Right lobe of liver (tissue), 6 donors: ENCODE measurements at regions not wholly inside any gene's neighbourhood (a gene's known extent, or its start where the extent isn't known, plus 50 kb on each side); places are given as distances from the start of the nearest gene placed in this dataset.

Experiments used
- ATAC-seq, 4 donors: fragments of 200-7000 bp; cut with Tn5 transposase; one replicate each; pipeline ENCODE4 v1.9.1; 2020; ENCODE audit warnings: mild to moderate bottlenecking in 4 of 4, moderate library complexity in 4 of 4
- DNase-seq, 3 donors: peaks; one replicate each; pipeline ENCODE4 v3.0.0-alpha.2; 2020
- H3K27ac ChIP-seq, 3 donors: fragments of 200-600 bp; one replicate each; pipeline ENCODE4 v1.8.0; 2022
- H3K27me3 ChIP-seq, 2 donors: fragments of 200-600 bp; one replicate each; pipeline ENCODE4 v1.8.0; 2022
- H3K36me3 ChIP-seq, 4 donors: fragments of 200-600 bp; sonication (generic) in 1 of 4; one replicate each; pipeline versions ENCODE4 v1.5.1 to v1.8.0; 2017 to 2022; ENCODE audit warnings: control low read depth in 1 of 4
- H3K4me1 ChIP-seq, 4 donors: fragments of 200-600 bp; sonication (generic) in 1 of 4; one replicate each; pipeline versions ENCODE4 v1.5.1 to v1.8.0; 2017 to 2022; ENCODE audit warnings: control low read depth in 1 of 4
- H3K4me3 ChIP-seq, 3 donors: fragments of 200-600 bp; one replicate each; pipeline ENCODE4 v1.8.0; 2022
- H3K9me3 ChIP-seq, 4 donors: fragments of 200-600 bp; sonication (generic) in 1 of 4; one replicate each; pipeline versions ENCODE4 v1.5.1 to v1.8.0; 2017 to 2022; ENCODE audit warnings: control low read depth in 1 of 4
- POLR2A ChIP-seq: fragments of 450-650 bp; IDR thresholded peaks from one replicate; pipeline ENCODE4 v1.6.1; 2017; ENCODE audit warnings: antibody characterized with exemption, mild to moderate bottlenecking
- WGBS: methylation state at CpG from one replicate; pipeline ENCODE4 v1.1.6; 2018; ENCODE audit warnings: low coverage, low lambda C conversion rate; ENCODE audit not compliant: insufficient coverage; ENCODE audit errors: missing lambda C conversion rate; 5-methylcytosine and 5-hydroxymethylcytosine counted together
- intact Hi-C, 2 donors: fragments of 100-400 bp; cut with DNase I; formaldehyde crosslinking; loops; one replicate each; pipeline versions ENCODE4 v1.11.2 to v1.14.1; 2022
- TF ChIP-seq, protein P1 (sequence below), 4 donors: fragments of 200-600 bp in 3 of 4; fragments of 450-650 bp in 1 of 4; IDR thresholded peaks; one replicate each; pipeline versions ENCODE4 v1.5.1 to v1.8.0; 2016 to 2022; ENCODE audit warnings: antibody characterized with exemption in 4 of 4, mild to moderate bottlenecking in 2 of 4
- donor health status: DM: no; HTN: yes; CAD: no.
- donor health status: DM: no; HTN: no; CAD: no.
- donor health status: DM: no; HTN: no; CAD: no.
- donor health status: DM: no; HTN: yes; CAD: no.
- donor health status: DM: no; HTN: yes; CAD: no.

DNA sequence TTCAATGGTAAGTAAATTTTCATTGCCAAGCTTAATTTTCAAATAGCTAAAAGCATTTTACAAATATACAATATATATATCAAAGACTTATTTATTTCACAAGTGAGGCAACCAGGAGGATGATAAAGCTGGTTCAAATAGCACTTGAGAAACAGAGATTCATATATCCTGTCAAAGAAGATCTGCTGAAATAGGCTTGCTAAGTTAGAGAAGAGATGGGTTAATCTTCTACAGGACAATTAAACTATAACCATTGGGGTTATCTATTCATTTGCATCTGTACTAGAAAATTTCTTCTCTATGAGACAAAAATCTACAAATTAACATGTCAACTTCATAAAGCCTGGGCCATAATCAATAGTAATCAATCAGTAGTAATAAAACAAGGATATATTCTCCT is 637.7 kb upstream of the UBE2E2 start:
- DNase-seq, result no peak
- Histone ChIP-seq H3K27me3 (no peaks in the 10 kb centered on the region), H3K9me3 (no peaks in the 10 kb centered on the region), H3K36me3 (no peaks in the 10 kb centered on the region), H3K4me1 (no peaks in the 10 kb centered on the region), H3K27ac (no peak overlapping the region), H3K4me3 (no peak overlapping the region)
- ATAC-seq, result no peak
- intact Hi-C loops, result loop anchor here in 1 of 2 donors (10.0 kb wide), 1 partner anchor 389 kb away; no protein-coding TSS in a partner anchor
- TF ChIP-seq, protein P1, sequence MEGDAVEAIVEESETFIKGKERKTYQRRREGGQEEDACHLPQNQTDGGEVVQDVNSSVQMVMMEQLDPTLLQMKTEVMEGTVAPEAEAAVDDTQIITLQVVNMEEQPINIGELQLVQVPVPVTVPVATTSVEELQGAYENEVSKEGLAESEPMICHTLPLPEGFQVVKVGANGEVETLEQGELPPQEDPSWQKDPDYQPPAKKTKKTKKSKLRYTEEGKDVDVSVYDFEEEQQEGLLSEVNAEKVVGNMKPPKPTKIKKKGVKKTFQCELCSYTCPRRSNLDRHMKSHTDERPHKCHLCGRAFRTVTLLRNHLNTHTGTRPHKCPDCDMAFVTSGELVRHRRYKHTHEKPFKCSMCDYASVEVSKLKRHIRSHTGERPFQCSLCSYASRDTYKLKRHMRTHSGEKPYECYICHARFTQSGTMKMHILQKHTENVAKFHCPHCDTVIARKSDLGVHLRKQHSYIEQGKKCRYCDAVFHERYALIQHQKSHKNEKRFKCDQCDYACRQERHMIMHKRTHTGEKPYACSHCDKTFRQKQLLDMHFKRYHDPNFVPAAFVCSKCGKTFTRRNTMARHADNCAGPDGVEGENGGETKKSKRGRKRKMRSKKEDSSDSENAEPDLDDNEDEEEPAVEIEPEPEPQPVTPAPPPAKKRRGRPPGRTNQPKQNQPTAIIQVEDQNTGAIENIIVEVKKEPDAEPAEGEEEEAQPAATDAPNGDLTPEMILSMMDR (IDR thresholded peaks at IDR 0.05), result no peak
- TF ChIP-seq POLR2A, result no peak

DNA sequence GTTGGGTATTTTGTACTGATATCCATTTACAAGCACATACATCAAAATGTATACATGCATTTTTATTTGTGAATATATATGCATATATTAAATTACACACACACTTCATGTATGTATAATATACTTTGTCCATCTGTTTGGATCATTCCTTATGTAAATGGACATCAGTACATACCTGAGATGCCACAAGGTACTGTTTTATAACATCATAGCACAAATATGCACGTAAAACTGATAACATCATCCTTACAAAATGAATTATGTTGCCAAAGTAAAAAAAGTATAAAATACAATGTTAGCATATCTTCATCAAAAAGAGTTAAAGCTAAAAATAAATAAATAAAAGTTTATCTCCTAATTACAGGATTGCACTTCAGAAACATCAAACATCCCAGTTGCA is 634.8 kb upstream of the UBE2E2 start:
- H3K4me3 ChIP-seq, result no peak overlapping the region
- no peaks in the 10 kb centered on the region for H3K36me3 ChIP-seq
- no peak for ATAC-seq
- H3K27ac ChIP-seq, result no peak overlapping the region
- no peaks in the 10 kb centered on the region for H3K4me1 ChIP-seq
- WGBS, result 77% methylated on average over 1 of the region's 1 CpG
- intact Hi-C loops, result loop anchor here in 1 of 2 donors (10.0 kb wide), 1 partner anchor 387 kb away; no protein-coding TSS in a partner anchor
- no peaks in the 10 kb centered on the region for H3K9me3 ChIP-seq
- H3K27me3 ChIP-seq, result no peaks in the 10 kb centered on the region
- DNase-seq, result no peak
- no peak for TF ChIP-seq POLR2A
- TF ChIP-seq, protein P1 (IDR thresholded peaks at IDR 0.05), result no peak

DNA sequence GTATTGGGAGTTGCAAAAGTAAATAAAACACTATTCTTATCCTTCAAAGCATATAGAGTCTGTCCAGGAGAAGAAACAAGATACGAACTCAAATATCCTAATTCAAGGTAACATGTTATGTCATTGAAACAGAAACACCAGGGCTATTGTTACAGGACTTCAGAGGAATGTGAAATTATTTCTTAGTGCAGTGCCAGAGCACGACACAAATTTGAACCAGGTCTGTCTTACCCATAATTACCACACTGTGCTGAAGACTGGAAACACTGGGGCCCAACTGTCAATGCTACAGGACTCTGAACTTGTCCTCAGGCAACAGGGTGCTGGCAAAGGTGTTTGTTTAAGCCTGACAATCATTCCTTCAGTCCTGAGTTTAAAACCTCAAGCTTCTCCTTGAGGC is 633.6 kb upstream of the UBE2E2 start:
- Histone ChIP-seq H3K9me3 (no peaks in the 10 kb centered on the region), H3K27ac (no peak overlapping the region), H3K4me1 (no peaks in the 10 kb centered on the region), H3K36me3 (no peaks in the 10 kb centered on the region), H3K27me3 (no peaks in the 10 kb centered on the region), H3K4me3 (no peak overlapping the region)
- WGBS, result 66% methylated on average over 2 of the region's 2 CpGs
- DNase-seq, result no peak
- TF ChIP-seq POLR2A, result no peak
- TF ChIP-seq, protein P1 (IDR thresholded peaks at IDR 0.05), result no peak
- ATAC-seq, result no peak
- intact Hi-C loops, result loop anchor here in 1 of 2 donors (10.0 kb wide), 1 partner anchor 385 kb away; no protein-coding TSS in a partner anchor

DNA sequence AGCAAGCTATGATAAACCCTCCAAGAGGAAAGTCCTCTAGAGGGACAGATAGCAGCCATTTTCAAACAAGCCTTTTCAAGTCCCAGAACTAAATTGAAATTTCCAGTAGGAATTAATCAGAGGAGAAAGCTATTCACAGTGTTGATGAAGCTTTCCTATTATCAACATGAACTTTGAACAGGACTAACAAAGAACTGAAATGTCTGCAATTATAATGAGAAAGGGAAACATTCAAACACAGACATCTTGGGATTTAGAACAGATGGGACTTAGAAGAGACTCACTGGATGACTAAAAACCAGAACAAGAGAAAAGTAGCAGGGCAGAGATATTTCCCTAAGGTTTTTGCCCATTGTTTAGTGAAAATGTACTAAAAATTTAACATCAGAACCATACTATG is 622.1 kb upstream of the UBE2E2 start:
- no peaks in the 10 kb centered on the region for H3K4me1 ChIP-seq
- no peak for DNase-seq
- no peaks in the 10 kb centered on the region for H3K9me3 ChIP-seq
- no peaks in the 10 kb centered on the region for H3K27me3 ChIP-seq
- H3K27ac ChIP-seq, result no peak overlapping the region
- no peak overlapping the region for H3K4me3 ChIP-seq
- no peaks in the 10 kb centered on the region for H3K36me3 ChIP-seq
- intact Hi-C loops, result no loop called here
- ATAC-seq, result no peak
- TF ChIP-seq POLR2A, result no peak
- TF ChIP-seq, protein P1 (IDR thresholded peaks at IDR 0.05), result no peak

DNA sequence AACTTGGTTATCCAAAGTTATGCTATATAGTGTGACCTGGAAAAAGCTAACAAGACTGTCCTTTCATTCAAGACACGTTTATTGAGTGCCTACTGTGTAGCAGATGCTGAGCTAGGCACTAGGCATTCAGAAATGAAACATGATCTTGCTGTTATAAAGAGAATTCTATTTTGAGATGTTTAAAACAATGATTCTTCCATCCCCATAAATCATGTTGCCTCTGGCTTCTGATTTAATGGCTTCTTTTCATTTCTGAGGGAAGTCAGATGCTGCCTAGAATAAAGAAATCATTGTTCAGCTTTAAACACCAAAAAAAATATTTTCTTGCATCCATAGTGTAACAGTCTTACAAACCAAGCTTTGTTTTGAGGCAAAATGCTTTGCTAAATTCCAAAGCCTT is 620.9 kb upstream of the UBE2E2 start:
- no peak overlapping the region for H3K4me3 ChIP-seq
- no peaks in the 10 kb centered on the region for H3K4me1 ChIP-seq
- no peak for DNase-seq
- WGBS, result 20% methylated on average over 1 of the region's 1 CpG
- no peaks in the 10 kb centered on the region for H3K36me3 ChIP-seq
- intact Hi-C loops, result no loop called here
- H3K9me3 ChIP-seq, result no peaks in the 10 kb centered on the region
- no peaks in the 10 kb centered on the region for H3K27me3 ChIP-seq
- no peak for ATAC-seq
- no peak overlapping the region for H3K27ac ChIP-seq
- TF ChIP-seq, protein P1 (IDR thresholded peaks at IDR 0.05), result no peak
- no peak for TF ChIP-seq POLR2A
